ENCODE measurements at regions not wholly inside any gene's neighbourhood (a gene's known extent, or its start where the extent isn't known, plus 50 kb on each side); places are given as distances from the start of the nearest gene placed in this dataset.

DNA sequence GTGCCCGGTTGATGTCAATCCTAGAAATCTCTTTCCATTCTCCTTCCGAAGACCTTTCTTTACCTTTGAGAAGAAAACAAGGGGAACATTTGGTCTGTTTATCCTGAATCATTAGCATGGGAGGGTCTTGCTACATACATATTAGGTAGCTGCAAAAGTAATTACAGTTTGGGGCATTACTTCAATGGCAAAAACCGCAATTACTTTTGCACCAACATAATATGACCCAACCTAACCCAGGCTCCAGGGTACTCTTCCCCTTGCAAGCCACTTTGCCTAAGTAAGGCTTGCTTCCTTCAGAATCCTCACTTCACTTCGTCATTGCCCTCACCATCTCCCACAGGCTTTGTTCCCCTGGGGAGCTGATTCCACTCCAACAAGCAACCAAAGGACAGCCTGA, 662.7 kb downstream of the DIAPH3 start:
- no peaks in the 10 kb centered on the region for H3K9me2 ChIP-seq
- no peaks in the 10 kb centered on the region for H3K9me3 ChIP-seq
- no peak overlapping the region for H3K9ac ChIP-seq
- no peak for DNase-seq
- no peaks in the 10 kb centered on the region for H4K20me1 ChIP-seq (ENCODE audit: insufficient read depth)
- H3K27me3 ChIP-seq (ENCODE audit: insufficient read depth), result no peaks in the 10 kb centered on the region
- no peak overlapping the region for H3K27ac ChIP-seq (ENCODE audit: low read depth in 2 of 2, low read length in 1 of 2)
- H3K4me1 ChIP-seq (ENCODE audit: control insufficient read depth in 1 of 2, insufficient read depth in 2 of 2, low read depth in 1 of 2, low read length in 1 of 2), result peaks cover 0 to 7% of the 10 kb centered on the region in 2 experiments; a peak in 2 of 4 replicates
- H3K4me2 ChIP-seq, result no peak overlapping the region
- H2AFZ ChIP-seq (ENCODE audit: low read depth), result no peak overlapping the region
- CTCF ChIA-PET, result no interaction called here
- POLR2A ChIA-PET, result no interaction called here
- H3K36me3 ChIP-seq (replicated peaks in 1 of 2; ENCODE audit: control insufficient read depth in 1 of 2, insufficient read depth in 2 of 2, low read length in 1 of 2), result no peaks in the 10 kb centered on the region
- H3F3A ChIP-seq (replicated peaks; ENCODE audit: insufficient read depth), result no peaks in the 10 kb centered on the region
- H3K79me2 ChIP-seq (ENCODE audit: insufficient read depth), result no peaks in the 10 kb centered on the region
- 72% methylated on average over 4 of the region's 4 CpGs for WGBS (ENCODE audit: low lambda C conversion rate)
- no peak overlapping the region for H3K4me3 ChIP-seq (ENCODE audit: low read depth in 2 of 2, low read length in 1 of 2)
- TF ChIP-seq MXI1 (IDR thresholded peaks at IDR 0.05; ENCODE audit: low read depth, low read length) (no peak), GABPA (IDR thresholded peaks at IDR 0.05; ENCODE audit: low read depth) (no peak), TCF12 (IDR thresholded peaks at IDR 0.05) (no peak), ELF1 (IDR thresholded peaks at IDR 0.05) (no peak), GATA2 (CRISPR knock-in tag; IDR thresholded peaks at IDR 0.05) (no peak), TAF1 (IDR thresholded peaks at IDR 0.05; ENCODE audit: borderline replicate concordance, low read depth, low read length) (no peak), RAD21 (IDR thresholded peaks at IDR 0.05; ENCODE audit: low read length) (no peak), EZH2phosphoT487 (IDR thresholded peaks at IDR 0.05; ENCODE audit: borderline replicate concordance, low read depth) (no peak), FOSL2 (IDR thresholded peaks at IDR 0.05; ENCODE audit: borderline replicate concordance, low read depth) (no peak), SIN3A (IDR thresholded peaks at IDR 0.05; ENCODE audit: borderline replicate concordance, low read depth, low read length) (no peak), SMC3 (IDR thresholded peaks at IDR 0.05; ENCODE audit: low read depth, low read length) (no peak)
- TF ChIP-seq, protein P1, sequence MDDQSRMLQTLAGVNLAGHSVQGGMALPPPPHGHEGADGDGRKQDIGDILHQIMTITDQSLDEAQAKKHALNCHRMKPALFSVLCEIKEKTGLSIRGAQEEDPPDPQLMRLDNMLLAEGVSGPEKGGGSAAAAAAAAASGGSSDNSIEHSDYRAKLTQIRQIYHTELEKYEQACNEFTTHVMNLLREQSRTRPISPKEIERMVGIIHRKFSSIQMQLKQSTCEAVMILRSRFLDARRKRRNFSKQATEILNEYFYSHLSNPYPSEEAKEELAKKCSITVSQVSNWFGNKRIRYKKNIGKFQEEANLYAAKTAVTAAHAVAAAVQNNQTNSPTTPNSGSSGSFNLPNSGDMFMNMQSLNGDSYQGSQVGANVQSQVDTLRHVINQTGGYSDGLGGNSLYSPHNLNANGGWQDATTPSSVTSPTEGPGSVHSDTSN (IDR thresholded peaks at IDR 0.05), result no peak
- TF ChIP-seq, protein P2, sequence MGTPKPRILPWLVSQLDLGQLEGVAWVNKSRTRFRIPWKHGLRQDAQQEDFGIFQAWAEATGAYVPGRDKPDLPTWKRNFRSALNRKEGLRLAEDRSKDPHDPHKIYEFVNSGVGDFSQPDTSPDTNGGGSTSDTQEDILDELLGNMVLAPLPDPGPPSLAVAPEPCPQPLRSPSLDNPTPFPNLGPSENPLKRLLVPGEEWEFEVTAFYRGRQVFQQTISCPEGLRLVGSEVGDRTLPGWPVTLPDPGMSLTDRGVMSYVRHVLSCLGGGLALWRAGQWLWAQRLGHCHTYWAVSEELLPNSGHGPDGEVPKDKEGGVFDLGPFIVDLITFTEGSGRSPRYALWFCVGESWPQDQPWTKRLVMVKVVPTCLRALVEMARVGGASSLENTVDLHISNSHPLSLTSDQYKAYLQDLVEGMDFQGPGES (IDR thresholded peaks at IDR 0.05; ENCODE audit: low read depth, low read length), result no peak
- TF ChIP-seq, protein P3, sequence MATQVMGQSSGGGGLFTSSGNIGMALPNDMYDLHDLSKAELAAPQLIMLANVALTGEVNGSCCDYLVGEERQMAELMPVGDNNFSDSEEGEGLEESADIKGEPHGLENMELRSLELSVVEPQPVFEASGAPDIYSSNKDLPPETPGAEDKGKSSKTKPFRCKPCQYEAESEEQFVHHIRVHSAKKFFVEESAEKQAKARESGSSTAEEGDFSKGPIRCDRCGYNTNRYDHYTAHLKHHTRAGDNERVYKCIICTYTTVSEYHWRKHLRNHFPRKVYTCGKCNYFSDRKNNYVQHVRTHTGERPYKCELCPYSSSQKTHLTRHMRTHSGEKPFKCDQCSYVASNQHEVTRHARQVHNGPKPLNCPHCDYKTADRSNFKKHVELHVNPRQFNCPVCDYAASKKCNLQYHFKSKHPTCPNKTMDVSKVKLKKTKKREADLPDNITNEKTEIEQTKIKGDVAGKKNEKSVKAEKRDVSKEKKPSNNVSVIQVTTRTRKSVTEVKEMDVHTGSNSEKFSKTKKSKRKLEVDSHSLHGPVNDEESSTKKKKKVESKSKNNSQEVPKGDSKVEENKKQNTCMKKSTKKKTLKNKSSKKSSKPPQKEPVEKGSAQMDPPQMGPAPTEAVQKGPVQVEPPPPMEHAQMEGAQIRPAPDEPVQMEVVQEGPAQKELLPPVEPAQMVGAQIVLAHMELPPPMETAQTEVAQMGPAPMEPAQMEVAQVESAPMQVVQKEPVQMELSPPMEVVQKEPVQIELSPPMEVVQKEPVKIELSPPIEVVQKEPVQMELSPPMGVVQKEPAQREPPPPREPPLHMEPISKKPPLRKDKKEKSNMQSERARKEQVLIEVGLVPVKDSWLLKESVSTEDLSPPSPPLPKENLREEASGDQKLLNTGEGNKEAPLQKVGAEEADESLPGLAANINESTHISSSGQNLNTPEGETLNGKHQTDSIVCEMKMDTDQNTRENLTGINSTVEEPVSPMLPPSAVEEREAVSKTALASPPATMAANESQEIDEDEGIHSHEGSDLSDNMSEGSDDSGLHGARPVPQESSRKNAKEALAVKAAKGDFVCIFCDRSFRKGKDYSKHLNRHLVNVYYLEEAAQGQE (IDR thresholded peaks at IDR 0.05; ENCODE audit: low read depth, low read length), result no peak
- TF ChIP-seq, protein P4, sequence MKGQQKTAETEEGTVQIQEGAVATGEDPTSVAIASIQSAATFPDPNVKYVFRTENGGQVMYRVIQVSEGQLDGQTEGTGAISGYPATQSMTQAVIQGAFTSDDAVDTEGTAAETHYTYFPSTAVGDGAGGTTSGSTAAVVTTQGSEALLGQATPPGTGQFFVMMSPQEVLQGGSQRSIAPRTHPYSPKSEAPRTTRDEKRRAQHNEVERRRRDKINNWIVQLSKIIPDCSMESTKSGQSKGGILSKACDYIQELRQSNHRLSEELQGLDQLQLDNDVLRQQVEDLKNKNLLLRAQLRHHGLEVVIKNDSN (IDR thresholded peaks at IDR 0.05; ENCODE audit: borderline replicate concordance, low read depth), result no peak
